ENCODE measurements at regions not wholly inside any gene's neighbourhood (a gene's known extent, or its start where the extent isn't known, plus 50 kb on each side); places are given as distances from the start of the nearest gene placed in this dataset.
"Not testable (repeated sequence)": the region's sequence is repeated elsewhere in the genome, so short reads cannot be mapped to it uniquely, and the experiment has no call there.

DNA sequence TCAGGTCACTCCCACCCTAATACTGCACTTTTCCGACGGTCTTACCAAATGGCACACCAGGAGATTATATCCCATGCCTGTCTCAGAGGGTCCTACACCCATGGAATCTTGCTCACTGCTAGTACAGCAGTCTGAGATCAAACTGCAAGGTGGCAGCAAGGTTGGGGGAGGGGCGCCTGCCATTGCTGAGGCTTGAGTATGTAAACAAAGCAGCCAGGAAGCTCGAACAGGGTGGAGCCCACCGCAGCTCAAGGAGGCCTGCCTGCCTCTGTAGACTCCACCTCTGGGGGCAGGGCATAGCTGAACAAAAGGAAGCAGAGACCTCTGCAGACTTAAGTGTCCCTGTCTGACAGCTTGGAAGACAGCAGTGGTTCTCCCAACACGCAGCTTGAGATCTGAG, 57.5 kb upstream of the DNAJC1 start:
- TF ChIP-seq, protein P1, sequence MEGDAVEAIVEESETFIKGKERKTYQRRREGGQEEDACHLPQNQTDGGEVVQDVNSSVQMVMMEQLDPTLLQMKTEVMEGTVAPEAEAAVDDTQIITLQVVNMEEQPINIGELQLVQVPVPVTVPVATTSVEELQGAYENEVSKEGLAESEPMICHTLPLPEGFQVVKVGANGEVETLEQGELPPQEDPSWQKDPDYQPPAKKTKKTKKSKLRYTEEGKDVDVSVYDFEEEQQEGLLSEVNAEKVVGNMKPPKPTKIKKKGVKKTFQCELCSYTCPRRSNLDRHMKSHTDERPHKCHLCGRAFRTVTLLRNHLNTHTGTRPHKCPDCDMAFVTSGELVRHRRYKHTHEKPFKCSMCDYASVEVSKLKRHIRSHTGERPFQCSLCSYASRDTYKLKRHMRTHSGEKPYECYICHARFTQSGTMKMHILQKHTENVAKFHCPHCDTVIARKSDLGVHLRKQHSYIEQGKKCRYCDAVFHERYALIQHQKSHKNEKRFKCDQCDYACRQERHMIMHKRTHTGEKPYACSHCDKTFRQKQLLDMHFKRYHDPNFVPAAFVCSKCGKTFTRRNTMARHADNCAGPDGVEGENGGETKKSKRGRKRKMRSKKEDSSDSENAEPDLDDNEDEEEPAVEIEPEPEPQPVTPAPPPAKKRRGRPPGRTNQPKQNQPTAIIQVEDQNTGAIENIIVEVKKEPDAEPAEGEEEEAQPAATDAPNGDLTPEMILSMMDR (IDR thresholded peaks at IDR 0.05; ENCODE audit: low read length) = not testable (repeated sequence)
- not testable (repeated sequence) for TF ChIP-seq EZH2 (IDR thresholded peaks at IDR 0.05; ENCODE audit: borderline replicate concordance, low read length)

Measured in OCI-LY1 (cell line).